Trophoblast cell (in vitro differentiated cells and primary cell): ENCODE measurements at regions not wholly inside any gene's neighbourhood (a gene's known extent, or its start where the extent isn't known, plus 50 kb on each side); places are given as distances from the start of the nearest gene placed in this dataset.

ENCODE experiments used
- DNase-seq, 2 donors: peaks; one replicate each; pipeline ENCODE4 v3.0.0-alpha.2; 2016
- H2AFZ ChIP-seq: 2 replicates; pipeline ENCODE4 v1.6.1; 2013; ENCODE audit warnings: low read length, moderate library complexity, mild to moderate bottlenecking; ENCODE audit not compliant: insufficient read depth, poor library complexity
- H2AK5ac ChIP-seq: 2 replicates; pipeline ENCODE4 v1.6.1; 2013; ENCODE audit warnings: mild to moderate bottlenecking, low read length
- H2BK120ac ChIP-seq: 2 replicates; pipeline ENCODE4 v1.6.1; 2013; ENCODE audit warnings: low read length, mild to moderate bottlenecking, moderate library complexity; ENCODE audit not compliant: insufficient read depth, poor library complexity
- H2BK12ac ChIP-seq: 2 replicates; pipeline ENCODE4 v1.6.1; 2013; ENCODE audit warnings: mild to moderate bottlenecking, low read length, moderate library complexity
- H2BK5ac ChIP-seq: 2 replicates; pipeline ENCODE4 v1.6.1; 2013; ENCODE audit warnings: low read length, low read depth, moderate library complexity, mild to moderate bottlenecking; ENCODE audit not compliant: poor library complexity
- H3K14ac ChIP-seq: 2 replicates; pipeline ENCODE4 v1.6.1; 2013; ENCODE audit warnings: mild to moderate bottlenecking, low read length
- H3K18ac ChIP-seq: 2 replicates; pipeline ENCODE4 v1.6.1; 2013; ENCODE audit warnings: mild to moderate bottlenecking, low read length
- H3K23ac ChIP-seq: 2 replicates; pipeline ENCODE4 v1.6.1; 2013; ENCODE audit warnings: low read length
- H3K27ac ChIP-seq: 2 replicates; pipeline ENCODE4 v1.5.1; 2013; ENCODE audit warnings: low read depth, mild to moderate bottlenecking, inconsistent platforms, low read length, moderate library complexity
- H3K27me3 ChIP-seq: 2 replicates; pipeline ENCODE4 v1.6.1; 2013; ENCODE audit warnings: inconsistent platforms, mild to moderate bottlenecking, low read length, moderate library complexity; ENCODE audit not compliant: insufficient read depth
- H3K36me3 ChIP-seq, 2 experiments: 1 replicate in 1 of 2; 2 replicates in 1 of 2; pipeline ENCODE4 v1.6.1; 2013; ENCODE audit warnings: low read length in 2 of 2, mild to moderate bottlenecking in 2 of 2, moderate library complexity in 1 of 2; ENCODE audit not compliant: insufficient read depth in 2 of 2, control insufficient read depth in 1 of 2
- H3K4ac ChIP-seq: 2 replicates; pipeline ENCODE4 v1.6.1; 2013; ENCODE audit warnings: low read depth, mild to moderate bottlenecking, low read length, moderate library complexity
- H3K4me1 ChIP-seq, 2 experiments: 1 replicate in 1 of 2; 2 replicates in 1 of 2; pipeline ENCODE4 v1.6.1; 2013; ENCODE audit warnings: low read length in 2 of 2, mild to moderate bottlenecking in 2 of 2, moderate library complexity in 1 of 2; ENCODE audit not compliant: insufficient read depth in 2 of 2, control insufficient read depth in 1 of 2
- H3K4me2 ChIP-seq: 2 replicates; pipeline ENCODE4 v1.6.1; 2013; ENCODE audit warnings: inconsistent platforms, mild to moderate bottlenecking, low read length, moderate library complexity
- H3K4me3 ChIP-seq: 2 replicates; pipeline ENCODE4 v1.5.1; 2013; ENCODE audit warnings: mild to moderate bottlenecking, low read depth, low read length, inconsistent platforms
- H3K79me1 ChIP-seq: one replicate; pipeline ENCODE4 v1.6.1; 2013; ENCODE audit warnings: low read length
- H3K79me2 ChIP-seq: 2 replicates; pipeline ENCODE4 v1.6.1; 2013; ENCODE audit warnings: low read length, mild to moderate bottlenecking; ENCODE audit not compliant: control insufficient read depth, insufficient read depth, poor library complexity
- H3K9ac ChIP-seq: 2 replicates; pipeline ENCODE4 v1.6.1; 2013; ENCODE audit warnings: mild to moderate bottlenecking, low read length
- H3K9me3 ChIP-seq: 2 replicates; pipeline ENCODE4 v1.6.1; 2013; ENCODE audit warnings: low read depth, mild to moderate bottlenecking, control low read depth, inconsistent platforms, low read length; ENCODE audit not compliant: insufficient read depth
- H4K12ac ChIP-seq: 2 replicates; pipeline ENCODE4 v1.6.1; 2013; ENCODE audit warnings: low read depth, mild to moderate bottlenecking, low read length, moderate library complexity
- H4K8ac ChIP-seq: 2 replicates; pipeline ENCODE4 v1.6.1; 2013; ENCODE audit warnings: low read depth, mild to moderate bottlenecking, low read length, moderate library complexity
- H4K91ac ChIP-seq: one replicate; pipeline ENCODE4 v1.6.1; 2013; ENCODE audit warnings: low read depth, mild to moderate bottlenecking, low read length, moderate library complexity
- WGBS: extraction: QIAGEN DNeasy Blood & Tissue Kit; methylation state at CpG from one replicate; pipeline ENCODE4 v1.1.7; 2013; ENCODE audit warnings: missing lambda C conversion rate; ENCODE audit not compliant: insufficient read length, insufficient coverage; ENCODE audit errors: extremely low coverage; 5-methylcytosine and 5-hydroxymethylcytosine counted together

GRCh38 chr3:5448246-5448645 lies 260.7 kb downstream of the EDEM1 start:
- H3K4me2 ChIP-seq, result no peak overlapping the region
- no peak overlapping the region for H2BK5ac ChIP-seq
- H3K23ac ChIP-seq, result no peak overlapping the region
- H3K27ac ChIP-seq, result no peak overlapping the region
- H2AK5ac ChIP-seq, result no peak overlapping the region
- H3K9ac ChIP-seq, result no peak overlapping the region
- no peak overlapping the region for H2BK12ac ChIP-seq
- no peaks in the 10 kb centered on the region for H3K36me3 ChIP-seq
- no peak overlapping the region for H4K91ac ChIP-seq
- H3K79me1 ChIP-seq, result no peaks in the 10 kb centered on the region
- no CpG with 5 or more reads among the region's 5 CpGs for WGBS
- H3K18ac ChIP-seq, result no peak overlapping the region
- DNase-seq, result peak; percentile 35 to 68
- H3K4ac ChIP-seq, result no peak overlapping the region
- H3K79me2 ChIP-seq, result no peaks in the 10 kb centered on the region
- no peak overlapping the region for H2AFZ ChIP-seq
- no peak overlapping the region for H4K8ac ChIP-seq
- H3K14ac ChIP-seq, result no peak overlapping the region
- no peak overlapping the region for H2BK120ac ChIP-seq
- H3K27me3 ChIP-seq, result no peaks in the 10 kb centered on the region
- no peaks in the 10 kb centered on the region for H3K9me3 ChIP-seq
- no peaks in the 10 kb centered on the region for H3K4me1 ChIP-seq
- no peak overlapping the region for H4K12ac ChIP-seq
- H3K4me3 ChIP-seq, result no peak overlapping the region

- Histone ChIP-seq H3K18ac (no peak overlapping the region), H3K79me2 (no peaks in the 10 kb centered on the region), H2AK5ac (no peak overlapping the region), H3K4me3 (no peak overlapping the region), H2BK120ac (no peak overlapping the region), H3K4me1 (no peaks in the 10 kb centered on the region), H4K12ac (no peak overlapping the region), H2BK12ac (no peak overlapping the region), H3K27ac (no peak overlapping the region), H3K36me3 (no peaks in the 10 kb centered on the region), H4K8ac (no peak overlapping the region), H3K4ac (no peak overlapping the region), H3K4me2 (no peak overlapping the region), H3K9ac (no peak overlapping the region), H3K23ac (no peak overlapping the region), H3K79me1 (no peaks in the 10 kb centered on the region), H3K14ac (no peak overlapping the region), H3K9me3 (no peaks in the 10 kb centered on the region), H2BK5ac (no peak overlapping the region), H4K91ac (no peak overlapping the region), H3K27me3 (no peaks in the 10 kb centered on the region), H2AFZ (no peak overlapping the region)
- DNase-seq, result no peak
- WGBS, result no CpG with 5 or more reads among the region's 2 CpGs
Observed at GRCh38 chr3:5448816-5449215, 261.3 kb downstream of the EDEM1 start.

GRCh38 chr3:5456199-5456598 lies 268.7 kb downstream of the EDEM1 start:
- H3K4me3 ChIP-seq, result no peak overlapping the region
- no peak for DNase-seq
- no peak overlapping the region for H3K23ac ChIP-seq
- no peak overlapping the region for H3K9ac ChIP-seq
- H3K36me3 ChIP-seq, result no peaks in the 10 kb centered on the region
- H3K4me1 ChIP-seq, result peaks cover 2% of the 10 kb centered on the region in 2 experiments
- H3K4ac ChIP-seq, result no peak overlapping the region
- H3K9me3 ChIP-seq, result no peaks in the 10 kb centered on the region
- no peak overlapping the region for H2BK5ac ChIP-seq
- H4K12ac ChIP-seq, result no peak overlapping the region
- no peak overlapping the region for H3K14ac ChIP-seq
- no peak overlapping the region for H2BK120ac ChIP-seq
- H3K27me3 ChIP-seq, result no peaks in the 10 kb centered on the region
- no peak overlapping the region for H3K4me2 ChIP-seq
- no peaks in the 10 kb centered on the region for H3K79me2 ChIP-seq
- H2BK12ac ChIP-seq, result no peak overlapping the region
- no peak overlapping the region for H4K91ac ChIP-seq
- WGBS, result no CpG with 5 or more reads among the region's 1 CpG
- no peak overlapping the region for H4K8ac ChIP-seq
- no peak overlapping the region for H3K18ac ChIP-seq
- H3K27ac ChIP-seq, result no peak overlapping the region
- H3K79me1 ChIP-seq, result no peaks in the 10 kb centered on the region
- no peak overlapping the region for H2AFZ ChIP-seq
- no peak overlapping the region for H2AK5ac ChIP-seq

GRCh38 chr3:5458526-5458925 lies 271.0 kb downstream of the EDEM1 start:
- no peak overlapping the region for H2BK12ac ChIP-seq
- no peak overlapping the region for H3K9ac ChIP-seq
- H2AFZ ChIP-seq, result no peak overlapping the region
- no peak overlapping the region for H3K4ac ChIP-seq
- no peak overlapping the region for H2AK5ac ChIP-seq
- DNase-seq, result no peak
- no peak overlapping the region for H3K4me2 ChIP-seq
- H3K79me2 ChIP-seq, result no peaks in the 10 kb centered on the region
- H3K36me3 ChIP-seq, result no peaks in the 10 kb centered on the region
- no peak overlapping the region for H4K12ac ChIP-seq
- H3K79me1 ChIP-seq, result no peaks in the 10 kb centered on the region
- no peak overlapping the region for H2BK120ac ChIP-seq
- no peaks in the 10 kb centered on the region for H3K9me3 ChIP-seq
- no peak overlapping the region for H4K8ac ChIP-seq
- H4K91ac ChIP-seq, result no peak overlapping the region
- H2BK5ac ChIP-seq, result no peak overlapping the region
- peaks cover 2% of the 10 kb centered on the region in 2 experiments for H3K4me1 ChIP-seq
- H3K23ac ChIP-seq, result no peak overlapping the region
- no peak overlapping the region for H3K18ac ChIP-seq
- H3K27ac ChIP-seq, result no peak overlapping the region
- H3K4me3 ChIP-seq, result no peak overlapping the region
- H3K14ac ChIP-seq, result no peak overlapping the region
- H3K27me3 ChIP-seq, result no peaks in the 10 kb centered on the region
